ENCODE measurements at regions not wholly inside any gene's neighbourhood (a gene's known extent, or its start where the extent isn't known, plus 50 kb on each side); places are given as distances from the start of the nearest gene placed in this dataset.

GRCh38 chrX:40465735-40466551, 114.8 kb upstream of the ATP6AP2 start:
- TF ChIP-seq, protein P1, sequence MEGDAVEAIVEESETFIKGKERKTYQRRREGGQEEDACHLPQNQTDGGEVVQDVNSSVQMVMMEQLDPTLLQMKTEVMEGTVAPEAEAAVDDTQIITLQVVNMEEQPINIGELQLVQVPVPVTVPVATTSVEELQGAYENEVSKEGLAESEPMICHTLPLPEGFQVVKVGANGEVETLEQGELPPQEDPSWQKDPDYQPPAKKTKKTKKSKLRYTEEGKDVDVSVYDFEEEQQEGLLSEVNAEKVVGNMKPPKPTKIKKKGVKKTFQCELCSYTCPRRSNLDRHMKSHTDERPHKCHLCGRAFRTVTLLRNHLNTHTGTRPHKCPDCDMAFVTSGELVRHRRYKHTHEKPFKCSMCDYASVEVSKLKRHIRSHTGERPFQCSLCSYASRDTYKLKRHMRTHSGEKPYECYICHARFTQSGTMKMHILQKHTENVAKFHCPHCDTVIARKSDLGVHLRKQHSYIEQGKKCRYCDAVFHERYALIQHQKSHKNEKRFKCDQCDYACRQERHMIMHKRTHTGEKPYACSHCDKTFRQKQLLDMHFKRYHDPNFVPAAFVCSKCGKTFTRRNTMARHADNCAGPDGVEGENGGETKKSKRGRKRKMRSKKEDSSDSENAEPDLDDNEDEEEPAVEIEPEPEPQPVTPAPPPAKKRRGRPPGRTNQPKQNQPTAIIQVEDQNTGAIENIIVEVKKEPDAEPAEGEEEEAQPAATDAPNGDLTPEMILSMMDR (IDR thresholded peaks at IDR 0.05), result no peak
- peak in 1 of 2 donors; percentile 6 for TF ChIP-seq POLR2A (IDR thresholded peaks at IDR 0.05)
- WGBS, 4 donors, result 19 to 42% (median 31%) methylated on average over 4 to 5 of the region's 5 CpGs
- intact Hi-C loops (cut with DNase I), result loop anchor here in 1 of 2 donors (10.0 kb wide), 1 partner anchor 291 kb away; no protein-coding TSS in a partner anchor
- H3K4me3 ChIP-seq, result no peak overlapping the region
- peaks cover 7% of the 10 kb centered on the region for H3K27me3 ChIP-seq
- peaks cover 0 to 12% of the 10 kb centered on the region in 2 donors for H3K4me1 ChIP-seq (replicated peaks in 1 of 2)
- peak overlapping the region in 4 of 5 donors; percentile 31 to 74 (median 58) for H3K27ac ChIP-seq
- DNase-seq, result peak; percentile 21 to 80 (median 71)
- no peaks in the 10 kb centered on the region for H3K9me3 ChIP-seq (replicated peaks in 1 of 3)
- H3K36me3 ChIP-seq (replicated peaks in 1 of 2), result no peaks in the 10 kb centered on the region

- peaks cover 15% of the 10 kb centered on the region for H3K27me3 ChIP-seq
- no peaks in the 10 kb centered on the region for H3K36me3 ChIP-seq (replicated peaks in 1 of 2)
- peaks cover 0 to 12% of the 10 kb centered on the region in 2 donors for H3K4me1 ChIP-seq (replicated peaks in 1 of 2)
- TF ChIP-seq POLR2A (IDR thresholded peaks at IDR 0.05), result no peak
- TF ChIP-seq, protein P1 (IDR thresholded peaks at IDR 0.05), result no peak
- 61 to 76% (median 72%) methylated on average over 4 of the region's 4 CpGs for WGBS, 4 donors
- intact Hi-C loops (cut with DNase I), result loop anchor here in 1 of 2 donors (10.0 kb wide), 1 partner anchor 288 kb away; no protein-coding TSS in a partner anchor
- H3K27ac ChIP-seq, result no peak overlapping the region
- no peaks in the 10 kb centered on the region for H3K9me3 ChIP-seq (replicated peaks in 1 of 3)
- DNase-seq, result no peak
- no peak overlapping the region for H3K4me3 ChIP-seq
Observed at GRCh38 chrX:40462795-40463194, 118.0 kb upstream of the ATP6AP2 start.

DNA sequence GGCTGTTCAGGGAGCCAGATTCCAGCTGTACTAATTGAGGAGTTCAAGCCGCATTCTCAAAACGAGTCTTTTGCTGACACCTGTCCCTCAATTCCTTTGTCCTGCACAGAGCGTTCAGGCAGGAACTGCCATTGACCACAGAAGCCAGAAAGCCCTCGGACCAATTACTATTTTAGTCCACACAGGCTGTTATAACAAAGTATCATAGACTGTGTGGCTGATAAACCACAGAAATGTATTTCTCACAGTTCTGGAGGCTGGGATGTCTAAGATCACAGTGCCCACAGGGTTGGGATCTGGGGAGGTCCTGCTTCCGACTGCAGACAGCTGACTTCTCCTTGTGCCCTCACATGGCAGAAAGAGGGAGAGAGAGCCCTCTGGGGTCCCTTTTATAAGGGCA, 119.8 kb upstream of the ATP6AP2 start:
- Histone ChIP-seq H3K36me3 (replicated peaks in 1 of 2) (no peaks in the 10 kb centered on the region), H3K4me1 (replicated peaks in 1 of 2) (peaks cover 0 to 6% of the 10 kb centered on the region in 2 donors), H3K4me3 (no peak overlapping the region), H3K9me3 (replicated peaks in 1 of 3) (no peaks in the 10 kb centered on the region), H3K27me3 (peaks cover 15% of the 10 kb centered on the region), H3K27ac (no peak overlapping the region)
- intact Hi-C loops (cut with DNase I), result loop anchor here in 1 of 2 donors (10.0 kb wide), 1 partner anchor 286 kb away; no protein-coding TSS in a partner anchor
- 65 to 81% (median 68%) methylated on average over 4 to 5 of the region's 5 CpGs for WGBS, 4 donors
- DNase-seq, result no peak
- TF ChIP-seq, protein P1 (IDR thresholded peaks at IDR 0.05), result no peak

- peaks cover 15% of the 10 kb centered on the region for H3K27me3 ChIP-seq
- 58 to 100% (median 74%) methylated on average over 1 to 5 of the region's 5 CpGs for WGBS, 4 donors
- DNase-seq, result no peak
- H3K4me1 ChIP-seq (replicated peaks in 1 of 2), result no peaks in the 10 kb centered on the region
- TF ChIP-seq, protein P1 (IDR thresholded peaks at IDR 0.05), result no peak
- no peak for TF ChIP-seq POLR2A (IDR thresholded peaks at IDR 0.05)
- H3K27ac ChIP-seq, result no peak overlapping the region
- intact Hi-C loops (cut with DNase I), result loop anchor here in 1 of 2 donors (10.0 kb wide), 1 partner anchor 285 kb away; no protein-coding TSS in a partner anchor
- H3K9me3 ChIP-seq (replicated peaks in 1 of 3), result no peaks in the 10 kb centered on the region
- H3K36me3 ChIP-seq (replicated peaks in 1 of 2), result no peaks in the 10 kb centered on the region
- H3K4me3 ChIP-seq, result no peak overlapping the region
Observed at GRCh38 chrX:40459571-40460158, 121.1 kb upstream of the ATP6AP2 start.

Data from adrenal gland (tissue), 9 donors.